ENCODE measurements at regions not wholly inside any gene's neighbourhood (a gene's known extent, or its start where the extent isn't known, plus 50 kb on each side); places are given as distances from the start of the nearest gene placed in this dataset.

DNA sequence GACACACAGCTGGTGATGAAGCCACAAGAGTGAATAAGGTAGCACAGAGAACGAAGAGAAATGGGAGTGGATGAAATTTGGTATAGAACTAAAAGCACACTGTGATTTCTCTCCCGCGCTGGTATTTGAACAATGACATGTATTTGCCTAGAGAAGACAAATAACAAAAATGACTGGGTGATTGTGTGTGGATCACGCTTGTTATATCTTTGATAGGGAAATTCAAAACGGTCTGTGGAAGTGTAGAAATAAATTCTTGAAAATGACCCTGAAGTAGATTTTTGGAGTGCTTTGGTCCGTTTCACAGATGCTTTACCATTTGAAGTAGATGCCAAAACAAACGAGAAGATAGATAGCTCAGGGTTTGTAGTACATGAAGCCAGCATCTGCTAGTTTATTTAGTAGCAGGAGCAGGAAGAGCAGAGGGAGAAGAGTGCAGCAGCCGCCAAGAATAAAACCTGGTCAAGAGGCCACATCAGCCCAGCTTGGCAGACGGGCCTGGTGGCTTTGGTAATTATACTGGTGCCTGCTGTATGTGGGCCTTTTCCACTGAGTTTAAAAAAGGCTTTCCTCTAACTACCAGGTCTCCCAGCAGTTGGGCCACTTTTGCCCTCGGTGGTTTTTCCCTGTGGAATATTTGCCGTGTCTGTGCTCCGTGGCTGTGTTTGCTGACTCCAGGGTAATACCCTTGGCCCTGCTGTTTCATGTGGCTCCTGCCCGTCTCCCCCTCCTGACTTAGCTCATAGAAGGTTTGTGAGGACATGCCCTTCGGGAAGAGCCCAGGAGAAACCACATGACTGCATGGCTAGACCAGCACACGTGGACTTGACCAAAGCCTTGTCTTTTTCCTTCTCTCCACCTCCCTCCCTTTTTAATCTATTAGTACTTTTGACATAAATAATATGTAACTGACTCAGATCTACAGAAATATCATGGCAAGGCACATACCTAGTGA is 294.0 kb downstream of the SOX4 start:
- CTCF ChIA-PET (ENCODE audit: unreplicated experiment) = no interaction called here
- H3K4me1 ChIP-seq (ENCODE audit: insufficient read depth, low read length, poor library complexity, severe bottlenecking) = no peaks in the 10 kb centered on the region
- H4K20me1 ChIP-seq (ENCODE audit: insufficient read depth, low read length) = no peaks in the 10 kb centered on the region
- intact Hi-C loops (cut with micrococcal nuclease; ENCODE audit: unreplicated experiment) = no loop called here
- H3K4me2 ChIP-seq (ENCODE audit: low read length) = no peak overlapping the region
- no TSS peak for BruUV-seq (replicated peaks)
- H3K9me3 ChIP-seq (ENCODE audit: low read length) = no peaks in the 10 kb centered on the region
- no peak overlapping the region for H3K27ac ChIP-seq (ENCODE audit: low read depth, low read length, poor library complexity, severe bottlenecking)
- no peak overlapping the region for H2AFZ ChIP-seq (ENCODE audit: low read length)
- TF ChIP-seq, protein P1, sequence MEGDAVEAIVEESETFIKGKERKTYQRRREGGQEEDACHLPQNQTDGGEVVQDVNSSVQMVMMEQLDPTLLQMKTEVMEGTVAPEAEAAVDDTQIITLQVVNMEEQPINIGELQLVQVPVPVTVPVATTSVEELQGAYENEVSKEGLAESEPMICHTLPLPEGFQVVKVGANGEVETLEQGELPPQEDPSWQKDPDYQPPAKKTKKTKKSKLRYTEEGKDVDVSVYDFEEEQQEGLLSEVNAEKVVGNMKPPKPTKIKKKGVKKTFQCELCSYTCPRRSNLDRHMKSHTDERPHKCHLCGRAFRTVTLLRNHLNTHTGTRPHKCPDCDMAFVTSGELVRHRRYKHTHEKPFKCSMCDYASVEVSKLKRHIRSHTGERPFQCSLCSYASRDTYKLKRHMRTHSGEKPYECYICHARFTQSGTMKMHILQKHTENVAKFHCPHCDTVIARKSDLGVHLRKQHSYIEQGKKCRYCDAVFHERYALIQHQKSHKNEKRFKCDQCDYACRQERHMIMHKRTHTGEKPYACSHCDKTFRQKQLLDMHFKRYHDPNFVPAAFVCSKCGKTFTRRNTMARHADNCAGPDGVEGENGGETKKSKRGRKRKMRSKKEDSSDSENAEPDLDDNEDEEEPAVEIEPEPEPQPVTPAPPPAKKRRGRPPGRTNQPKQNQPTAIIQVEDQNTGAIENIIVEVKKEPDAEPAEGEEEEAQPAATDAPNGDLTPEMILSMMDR (conservative IDR thresholded peaks at IDR 0.05; ENCODE audit: low read length) = no peak
- no peak for TF ChIP-seq EZH2phosphoT487 (IDR thresholded peaks at IDR 0.05; ENCODE audit: borderline replicate concordance, low read depth, low read length)
- H3K4me3 ChIP-seq (ENCODE audit: low read depth, low read length, poor library complexity, severe bottlenecking) = no peak overlapping the region
- POLR2A ChIA-PET = no interaction called here
- no peaks in the 10 kb centered on the region for H3K36me3 ChIP-seq (ENCODE audit: insufficient read depth, low read length)
- no peak for DNase-seq (ENCODE audit: low spot score)
- no peaks in the 10 kb centered on the region for H3K79me2 ChIP-seq (ENCODE audit: insufficient read depth, low read depth, low read length)
- H3K9me2 ChIP-seq (ENCODE audit: insufficient read depth, low read length) = no peaks in the 10 kb centered on the region

DNA sequence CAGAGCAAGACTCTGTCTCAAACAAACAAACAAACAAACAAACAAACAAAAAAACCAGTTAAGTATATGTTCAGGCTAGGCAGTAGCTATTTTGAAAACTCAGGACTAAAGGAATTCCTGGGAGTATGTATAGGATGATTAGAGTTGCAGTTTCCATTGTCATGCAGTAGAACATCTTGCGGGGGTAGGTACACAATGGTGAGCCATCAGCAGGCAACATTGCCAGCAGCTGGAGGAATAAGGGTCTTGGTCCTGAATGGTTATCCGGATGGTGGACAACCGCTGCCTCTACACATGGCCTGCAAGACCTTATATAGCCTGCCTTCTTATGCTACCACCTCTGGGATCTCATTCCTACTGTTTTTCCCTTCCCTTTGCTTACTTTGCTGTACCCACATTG is 297.5 kb downstream of the SOX4 start:
- BruUV-seq (replicated peaks) = no TSS peak
- H3K9me3 ChIP-seq (ENCODE audit: low read length) = no peaks in the 10 kb centered on the region

More for the DNA sequence above, 297.5 kb downstream of the SOX4 start:
- TF ChIP-seq EZH2phosphoT487 (IDR thresholded peaks at IDR 0.05; ENCODE audit: borderline replicate concordance, low read depth, low read length) = no peak
- TF ChIP-seq, protein P1 (conservative IDR thresholded peaks at IDR 0.05; ENCODE audit: low read length) = no peak
- no peaks in the 10 kb centered on the region for H3K79me2 ChIP-seq (ENCODE audit: insufficient read depth, low read depth, low read length)
- no peak overlapping the region for H3K4me2 ChIP-seq (ENCODE audit: low read length)
- no peak overlapping the region for H3K4me3 ChIP-seq (ENCODE audit: low read depth, low read length, poor library complexity, severe bottlenecking)
- CTCF ChIA-PET (ENCODE audit: unreplicated experiment) = no interaction called here
- H3K27ac ChIP-seq (ENCODE audit: low read depth, low read length, poor library complexity, severe bottlenecking) = no peak overlapping the region
- no peaks in the 10 kb centered on the region for H3K36me3 ChIP-seq (ENCODE audit: insufficient read depth, low read length)
- POLR2A ChIA-PET = interaction anchor here (0.5 kb wide), 1 partner anchor 102 kb away, joined by 3 read pairs; no protein-coding TSS in a partner anchor
- no peak for DNase-seq (ENCODE audit: low spot score)
- no peaks in the 10 kb centered on the region for H4K20me1 ChIP-seq (ENCODE audit: insufficient read depth, low read length)
- H3K9me2 ChIP-seq (ENCODE audit: insufficient read depth, low read length) = no peaks in the 10 kb centered on the region
- H2AFZ ChIP-seq (ENCODE audit: low read length) = no peak overlapping the region
- intact Hi-C loops (cut with micrococcal nuclease; ENCODE audit: unreplicated experiment) = no loop called here
- no peaks in the 10 kb centered on the region for H3K4me1 ChIP-seq (ENCODE audit: insufficient read depth, low read length, poor library complexity, severe bottlenecking)
